ENCODE measurements at regions not wholly inside any gene's neighbourhood (a gene's known extent, or its start where the extent isn't known, plus 50 kb on each side); places are given as distances from the start of the nearest gene placed in this dataset.

DNA sequence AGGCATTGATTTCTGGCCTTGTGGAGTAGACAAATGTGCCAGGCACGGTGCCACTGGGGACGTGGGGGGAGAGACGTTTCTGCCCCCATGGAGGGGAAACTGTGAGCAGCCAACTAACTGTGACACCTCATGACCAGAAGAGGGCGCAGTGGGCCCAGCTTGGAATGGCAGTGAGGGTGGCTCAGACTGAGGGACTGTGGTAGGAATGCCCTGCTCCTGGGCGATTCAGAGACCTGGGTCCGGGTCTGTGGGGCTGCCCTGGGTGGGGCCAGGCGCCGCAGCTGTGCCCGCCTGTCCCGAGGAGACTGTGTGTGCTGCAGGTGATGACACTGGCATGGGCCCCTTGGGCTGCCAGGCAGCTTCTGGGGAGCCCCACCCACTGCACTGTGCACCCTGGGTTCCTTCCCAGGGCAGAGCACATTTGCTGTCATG is 60.6 kb downstream of the SLC25A47 start:
- FAIRE-seq (peak; percentile 62), DNase-seq (ENCODE audit: low read depth in 1 of 2, low spot score in 2 of 2) (peak in 1 of 2 experiments; percentile 87)
- Histone ChIP-seq H3K9ac (replicated peaks in 1 of 4; ENCODE audit: extremely low read depth in 1 of 4, low read depth in 3 of 4, low read length in 3 of 4) (no peak overlapping the region), H3K36me3 (ENCODE audit: control insufficient read depth in 2 of 4, insufficient read depth in 4 of 4, low read length in 3 of 4) (peaks cover 0 to 6% (median 0%) of the 10 kb centered on the region in 4 experiments; a peak in 2 of 8 replicates), H2BK120ac (replicated peaks; ENCODE audit: low read depth, low read length) (no peak overlapping the region), H2BK12ac (ENCODE audit: low read depth, low read length) (no peak overlapping the region), H3K9me3 (ENCODE audit: insufficient read depth in 2 of 2, low read depth in 1 of 2, low read length in 1 of 2) (no peaks in the 10 kb centered on the region), H3K56ac (replicated peaks; ENCODE audit: insufficient read length, low read depth, low read length) (no peak overlapping the region), H3K14ac (ENCODE audit: insufficient read length) (no peak overlapping the region), H3K23me2 (ENCODE audit: low read depth, low read length) (no peaks in the 10 kb centered on the region), H4K20me1 (replicated peaks in 1 of 2; ENCODE audit: control insufficient read depth in 1 of 2, insufficient read depth in 2 of 2, low read length in 2 of 2) (peaks cover 0 to 2% of the 10 kb centered on the region in 2 experiments), H4K91ac (replicated peaks; ENCODE audit: insufficient read length, low read length) (no peak overlapping the region), H4K5ac (ENCODE audit: insufficient read length, low read depth, low read length) (no peak overlapping the region), H3K4me2 (ENCODE audit: insufficient read depth in 1 of 2, low read depth in 2 of 2, low read length in 2 of 2) (no peak overlapping the region), H3K79me1 (ENCODE audit: low read depth, low read length) (no peaks in the 10 kb centered on the region), H3K4me1 (replicated peaks in 1 of 4; ENCODE audit: control insufficient read depth in 3 of 4, insufficient read depth in 4 of 4, low read length in 3 of 4) (peaks cover 0 to 9% (median 0%) of the 10 kb centered on the region in 4 experiments; a peak in 3 of 7 replicates), H3K79me2 (ENCODE audit: control insufficient read depth in 1 of 2, insufficient read depth in 2 of 2, low read length in 2 of 2) (peaks cover 0 to 3% of the 10 kb centered on the region in 2 experiments; a peak in 1 of 4 replicates), H4K8ac (ENCODE audit: extremely low read depth, insufficient read depth, low read length) (no peak overlapping the region; the same call in 1 of the 2 replicates), H3K27me3 (replicated peaks in 1 of 4; ENCODE audit: control insufficient read depth in 3 of 4, extremely low read depth in 1 of 4, insufficient read depth in 3 of 4, low read length in 3 of 4) (no peaks in the 10 kb centered on the region), H2AK5ac (ENCODE audit: low read depth, low read length) (no peak overlapping the region), H3K4ac (replicated peaks; ENCODE audit: insufficient read length, low read depth, low read length) (no peak overlapping the region), H3K18ac (ENCODE audit: extremely low read depth, low read length) (no peak overlapping the region), H2BK15ac (ENCODE audit: low read length) (no peak overlapping the region), H3K23ac (ENCODE audit: insufficient read length) (no peak overlapping the region), H2BK20ac (ENCODE audit: low read length) (no peak overlapping the region), H2AFZ (ENCODE audit: low read length) (no peak overlapping the region), H3K27ac (ENCODE audit: low read depth, low read length) (no peak overlapping the region), H2BK5ac (ENCODE audit: low read depth, low read length) (no peak overlapping the region), H3K4me3 (ENCODE audit: extremely low read depth in 1 of 4, insufficient read depth in 2 of 4, low read depth in 3 of 4, low read length in 4 of 4) (no peak overlapping the region)
- 36% methylated on average over 10 of the region's 10 CpGs; no CpG with 5 or more reads in 1 of the 2 experiments for WGBS, 2 experiments (ENCODE audit: extremely low coverage in 1 of 2, insufficient coverage in 1 of 2, insufficient read length in 1 of 2, insufficient replicate concordance in 2 of 2, low coverage in 1 of 2, low lambda C conversion rate in 2 of 2, missing lambda C conversion rate in 1 of 2)
- POLR2A ChIA-PET (ENCODE audit: partially characterized antibody), result interaction anchor here (1.3 to 3.9 kb wide), 3 partner anchors 10 to 38 kb away, joined by 3 to 19 read pairs (median 3); a partner anchor contains a TSS
- CTCF ChIA-PET (ENCODE audit: partially characterized antibody), result interaction anchor here (0.6 to 10.0 kb wide), 35 partner anchors 10 to 1127 kb away, joined by 3 to 119 read pairs (median 8); partner anchors contain the start of gene BEGAIN
- TF ChIP-seq NANOG (IDR thresholded peaks at IDR 0.05; ENCODE audit: insufficient read depth, low read depth, low read length, poor library complexity, severe bottlenecking) (no peak), ZNF274 (IDR thresholded peaks at IDR 0.05; ENCODE audit: borderline replicate concordance, extremely low read depth, low read length) (no peak), BACH1 (IDR thresholded peaks at IDR 0.05; ENCODE audit: low read length) (no peak), POLR2A (IDR thresholded peaks at IDR 0.05; ENCODE audit: control extremely low read depth in 1 of 2, low read depth in 2 of 2, low read length in 2 of 2) (no peak), GTF2F1 (IDR thresholded peaks at IDR 0.05; ENCODE audit: borderline replicate concordance, low read depth, low read length) (no peak), GABPA (IDR thresholded peaks at IDR 0.05; ENCODE audit: borderline replicate concordance, insufficient read depth, low read length) (peak; percentile 72; the same call in 1 of the 2 replicates)

Data from H1 (cell line).